B cell (primary cell): ENCODE measurements at regions not wholly inside any gene's neighbourhood (a gene's known extent, or its start where the extent isn't known, plus 50 kb on each side); places are given as distances from the start of the nearest gene placed in this dataset.

Experiments
- ATAC-seq: fragments of 200-7000 bp; cut with Tn5 transposase; one replicate; pipeline ENCODE4 v1.10.0; 2021; ENCODE audit warnings: low read depth, mild to moderate bottlenecking, moderate number of reproducible peaks, moderate library complexity
- CTCF ChIA-PET: fragments of 350-600 bp; sonication (Branson Sonifier 250); formaldehyde crosslinking; loops from one replicate; lab custom pipeline; 2021; ENCODE audit warnings: antibody characterized with exemption, inconsistent platforms; lab: Charles Lee
- POLR2A ChIA-PET: fragments of 350-600 bp; sonication (Branson Sonifier 250); formaldehyde crosslinking; loops from one replicate; lab custom pipeline; 2021; ENCODE audit warnings: antibody characterized with exemption; lab: Charles Lee
- DNase-seq: peaks from one replicate; pipeline ENCODE4 v3.0.0; 2013
- H2AFZ ChIP-seq: 2 replicates; pipeline ENCODE4 v1.6.1; 2012; ENCODE audit warnings: mild to moderate bottlenecking, low read depth, low read length; ENCODE audit not compliant: insufficient read depth, poor library complexity, severe bottlenecking
- H3K27ac ChIP-seq, 2 donors: 1 replicate in 1 of 2; 2 replicates in 1 of 2; pipeline ENCODE4 v1.5.1; 2012 to 2013; ENCODE audit warnings: low read length in 2 of 2, mild to moderate bottlenecking in 2 of 2, moderate library complexity in 1 of 2
- H3K27me3 ChIP-seq, 4 experiments: fragments of 200-600 bp in 1 of 4; sonication (generic) in 1 of 4; replicated peaks in 1 of 4; 1 replicate in 2 of 4; 2 replicates in 2 of 4; pipeline versions ENCODE4 v1.6.1 to v1.7.0; 2013 to 2016; ENCODE audit warnings: low read length in 3 of 4, mild to moderate bottlenecking in 2 of 4, mixed read lengths in 1 of 4, moderate library complexity in 1 of 4; ENCODE audit not compliant: insufficient read depth in 4 of 4, control insufficient read depth in 3 of 4; ENCODE audit errors: control extremely low read depth in 1 of 4
- H3K36me3 ChIP-seq, 2 experiments: replicated peaks in 1 of 2; 1 replicate in 1 of 2; 2 replicates in 1 of 2; pipeline versions ENCODE4 v1.6.1 to v1.7.1; 2013; ENCODE audit warnings: low read length in 1 of 2; ENCODE audit not compliant: insufficient read depth in 2 of 2, control insufficient read depth in 1 of 2; ENCODE audit errors: control extremely low read depth in 1 of 2, extremely low read depth in 1 of 2
- H3K4me1 ChIP-seq, 2 donors: fragments of 200-600 bp in 1 of 2; sonication (generic) in 1 of 2; 1 replicate in 1 of 2; 2 replicates in 1 of 2; pipeline versions ENCODE4 v1.5.1 to v1.6.1; 2013 to 2017; ENCODE audit warnings: low read length in 2 of 2; ENCODE audit not compliant: control insufficient read depth in 2 of 2, insufficient read depth in 2 of 2
- H3K4me2 ChIP-seq: replicated peaks from 2 replicates; pipeline ENCODE3; 2012; ENCODE audit warnings: mild to moderate bottlenecking, low read depth, low read length; ENCODE audit not compliant: poor library complexity, severe bottlenecking
- H3K4me3 ChIP-seq, 5 experiments: fragments of 200-600 bp in 1 of 5; sonication (generic) in 1 of 5; 1 replicate in 3 of 5; 2 replicates in 2 of 5; pipeline versions ENCODE4 v1.5.1 to v1.7.0; 2011 to 2016; ENCODE audit warnings: low read length in 4 of 5, mild to moderate bottlenecking in 4 of 5, low read depth in 2 of 5, control low read depth in 1 of 5, moderate library complexity in 1 of 5; ENCODE audit not compliant: insufficient read depth in 1 of 5; ENCODE audit errors: control extremely low read depth in 1 of 5, extremely low read depth in 1 of 5
- H3K79me2 ChIP-seq: fragments of 200-600 bp; sonication (generic); one replicate; pipeline ENCODE4 v1.6.0; 2016; ENCODE audit warnings: low read length; ENCODE audit not compliant: control insufficient read depth, insufficient read depth
- H3K9ac ChIP-seq: fragments of 200-600 bp; sonication (generic); 2 replicates; pipeline ENCODE4 v1.6.1; 2017; ENCODE audit warnings: mild to moderate bottlenecking, low read length, moderate library complexity
- H3K9me3 ChIP-seq, 3 donors: one replicate each; pipeline versions ENCODE4 v1.6.1 to v1.7.1; 2013; ENCODE audit warnings: low read length in 2 of 3; ENCODE audit not compliant: control insufficient read depth in 2 of 3, insufficient read depth in 1 of 3; ENCODE audit errors: control extremely low read depth in 1 of 3
- H4K20me1 ChIP-seq: 2 replicates; pipeline ENCODE4 v1.6.0; 2012; ENCODE audit warnings: mild to moderate bottlenecking, low read length; ENCODE audit not compliant: insufficient read depth, control insufficient read depth, poor library complexity, severe bottlenecking
- H3K27ac Mint-ChIP-seq: one replicate; pipeline ENCODE4 v1.8.0; 2021; ENCODE audit warnings: mixed read lengths
- H3K27me3 Mint-ChIP-seq: one replicate; pipeline ENCODE4 v1.8.0; 2021; ENCODE audit warnings: mixed read lengths
- H3K4me1 Mint-ChIP-seq: one replicate; pipeline ENCODE4 v1.8.0; 2021; ENCODE audit warnings: mixed read lengths
- H3K4me3 Mint-ChIP-seq: one replicate; pipeline ENCODE4 v1.8.0; 2021; ENCODE audit warnings: mixed read lengths
- H3K9me3 Mint-ChIP-seq: one replicate; pipeline ENCODE4 v1.8.0; 2022; ENCODE audit warnings: mixed read lengths; ENCODE audit not compliant: insufficient read depth
- EZH2 ChIP-seq: IDR thresholded peaks from 2 replicates; pipeline ENCODE4 v1.6.1; 2012; ENCODE audit warnings: borderline replicate concordance, low read depth, mild to moderate bottlenecking, moderate library complexity, low read length; ENCODE audit not compliant: insufficient read depth, poor library complexity, severe bottlenecking
- WGBS: methylation state at CpG from one replicate; pipeline ENCODE4 v1.1.5; 2013; ENCODE audit warnings: missing lambda C conversion rate; ENCODE audit not compliant: insufficient coverage; 5-methylcytosine and 5-hydroxymethylcytosine counted together
- intact Hi-C: fragments of 100-400 bp; cut with micrococcal nuclease; formaldehyde crosslinking; loops from one replicate; pipeline ENCODE4 v1.10.0; 2022
- TF ChIP-seq, protein P1 (sequence below): fragments of 200-600 bp; IDR thresholded peaks from one replicate; pipeline ENCODE4 v1.8.0; 2022; ENCODE audit warnings: antibody characterized with exemption, mild to moderate bottlenecking

DNA sequence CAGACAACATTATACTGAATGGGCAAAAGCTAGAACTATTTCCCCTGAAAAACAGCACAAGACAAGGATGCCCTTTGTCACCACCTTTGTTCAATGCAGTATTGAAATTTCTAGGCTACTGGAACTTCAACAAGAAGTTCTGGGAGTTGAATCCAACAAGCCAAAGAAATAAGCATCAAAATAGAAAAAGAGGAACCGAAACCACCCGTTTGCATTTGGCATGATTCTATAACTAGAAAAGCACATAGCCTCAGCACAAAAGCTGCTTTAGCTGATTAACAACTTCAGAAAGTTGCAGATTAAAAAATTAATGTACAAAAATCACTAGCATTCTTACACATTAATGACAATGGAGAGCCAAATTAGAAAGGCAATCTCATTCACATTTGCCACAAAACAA lies 79.6 kb upstream of the KDM5D start:
- Mint-ChIP-seq H3K9me3 (no peaks in the 10 kb centered on the region), H3K4me1 (peaks cover 3% of the 10 kb centered on the region), H3K27ac (no peak overlapping the region), H3K4me3 (no peak overlapping the region), H3K27me3 (peaks cover 5% of the 10 kb centered on the region)
- no peaks in the 10 kb centered on the region for H3K9me3 ChIP-seq
- DNase-seq: peak; percentile 23
- intact Hi-C loops: no loop called here
- H3K4me2 ChIP-seq: no peak overlapping the region
- WGBS: no CpG with 5 or more reads among the region's 2 CpGs
- CTCF ChIA-PET: no interaction called here
- H4K20me1 ChIP-seq: no peaks in the 10 kb centered on the region
- no peaks in the 10 kb centered on the region for H3K36me3 ChIP-seq
- H3K4me3 ChIP-seq: no peak overlapping the region
- no peak overlapping the region for H3K9ac ChIP-seq
- H3K4me1 ChIP-seq: no peaks in the 10 kb centered on the region
- no peaks in the 10 kb centered on the region for H3K27me3 ChIP-seq
- ATAC-seq: no peak
- TF ChIP-seq EZH2: no peak
- TF ChIP-seq, protein P1, sequence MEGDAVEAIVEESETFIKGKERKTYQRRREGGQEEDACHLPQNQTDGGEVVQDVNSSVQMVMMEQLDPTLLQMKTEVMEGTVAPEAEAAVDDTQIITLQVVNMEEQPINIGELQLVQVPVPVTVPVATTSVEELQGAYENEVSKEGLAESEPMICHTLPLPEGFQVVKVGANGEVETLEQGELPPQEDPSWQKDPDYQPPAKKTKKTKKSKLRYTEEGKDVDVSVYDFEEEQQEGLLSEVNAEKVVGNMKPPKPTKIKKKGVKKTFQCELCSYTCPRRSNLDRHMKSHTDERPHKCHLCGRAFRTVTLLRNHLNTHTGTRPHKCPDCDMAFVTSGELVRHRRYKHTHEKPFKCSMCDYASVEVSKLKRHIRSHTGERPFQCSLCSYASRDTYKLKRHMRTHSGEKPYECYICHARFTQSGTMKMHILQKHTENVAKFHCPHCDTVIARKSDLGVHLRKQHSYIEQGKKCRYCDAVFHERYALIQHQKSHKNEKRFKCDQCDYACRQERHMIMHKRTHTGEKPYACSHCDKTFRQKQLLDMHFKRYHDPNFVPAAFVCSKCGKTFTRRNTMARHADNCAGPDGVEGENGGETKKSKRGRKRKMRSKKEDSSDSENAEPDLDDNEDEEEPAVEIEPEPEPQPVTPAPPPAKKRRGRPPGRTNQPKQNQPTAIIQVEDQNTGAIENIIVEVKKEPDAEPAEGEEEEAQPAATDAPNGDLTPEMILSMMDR: no peak
- no peak overlapping the region for H2AFZ ChIP-seq
- H3K27ac ChIP-seq: no peak overlapping the region
- H3K79me2 ChIP-seq: no peaks in the 10 kb centered on the region
- POLR2A ChIA-PET: no interaction called here

DNA sequence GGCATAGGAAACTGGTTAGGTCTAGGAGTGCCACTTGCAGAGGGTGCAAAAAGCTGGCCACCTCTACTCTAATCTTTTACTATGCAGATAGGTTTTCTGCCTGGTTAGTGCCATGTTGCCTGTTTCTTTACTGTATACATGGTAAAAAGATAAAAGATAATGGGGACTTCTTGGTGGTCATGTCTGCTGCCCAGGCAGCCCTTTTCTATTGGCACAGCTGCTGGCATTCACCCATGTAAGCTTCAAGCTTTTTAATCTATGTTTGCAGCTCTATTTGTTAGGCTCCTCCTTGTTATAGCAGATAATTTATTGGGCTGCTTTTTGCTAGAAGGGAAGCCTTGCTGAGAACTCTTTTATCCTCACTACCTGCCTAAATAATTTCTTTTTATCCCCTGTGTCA lies 74.0 kb upstream of the KDM5D start:
- no peak for TF ChIP-seq EZH2
- TF ChIP-seq, protein P1: no peak
- no peak for DNase-seq
- Histone ChIP-seq H3K27ac (no peak overlapping the region), H3K27me3 (no peaks in the 10 kb centered on the region), H3K9ac (no peak overlapping the region), H2AFZ (no peak overlapping the region), H3K4me1 (no peaks in the 10 kb centered on the region), H3K4me3 (no peak overlapping the region), H4K20me1 (no peaks in the 10 kb centered on the region), H3K36me3 (no peaks in the 10 kb centered on the region), H3K9me3 (no peaks in the 10 kb centered on the region), H3K4me2 (no peak overlapping the region), H3K79me2 (no peaks in the 10 kb centered on the region)
- no peak overlapping the region for H3K27ac Mint-ChIP-seq
- ChIA-PET POLR2A (no interaction called here), CTCF (no interaction called here)
- peaks cover 11% of the 10 kb centered on the region for H3K27me3 Mint-ChIP-seq
- intact Hi-C loops: no loop called here
- H3K4me1 Mint-ChIP-seq: peaks cover 3% of the 10 kb centered on the region
- no peak overlapping the region for H3K4me3 Mint-ChIP-seq
- no peaks in the 10 kb centered on the region for H3K9me3 Mint-ChIP-seq
- ATAC-seq: no peak
